Activated CD4-positive, CD25-positive, alpha-beta regulatory T cell treated with anti-CD3 and anti-CD28 coated beads, Interleukin-2, amount 50 U/mL, for 72 hours (primary cell): ENCODE measurements at regions not wholly inside any gene's neighbourhood (a gene's known extent, or its start where the extent isn't known, plus 50 kb on each side); places are given as distances from the start of the nearest gene placed in this dataset.

Experiments used
- DNase-seq: peaks from one replicate; pipeline ENCODE4 v3.0.0; 2021

DNA sequence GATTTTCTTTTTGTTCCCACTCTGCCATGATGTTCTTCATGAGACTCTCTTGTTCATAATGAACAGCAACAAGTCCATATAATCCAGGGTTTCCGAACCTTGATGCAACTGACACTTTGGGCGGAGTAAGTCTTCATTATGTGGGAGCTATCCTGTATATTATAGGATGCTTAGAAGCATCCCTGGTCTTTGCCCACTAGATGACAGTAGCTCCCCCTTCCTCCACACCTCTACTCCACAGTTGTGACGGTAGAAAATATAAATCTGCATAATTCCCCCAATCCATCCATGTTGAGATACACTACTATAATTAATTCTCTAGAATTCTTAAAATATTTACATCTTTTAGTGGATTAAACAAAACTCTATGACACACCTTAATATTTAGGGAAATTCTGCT lies 482.2 kb upstream of the CELF4 start:
- DNase-seq = no peak

DNA sequence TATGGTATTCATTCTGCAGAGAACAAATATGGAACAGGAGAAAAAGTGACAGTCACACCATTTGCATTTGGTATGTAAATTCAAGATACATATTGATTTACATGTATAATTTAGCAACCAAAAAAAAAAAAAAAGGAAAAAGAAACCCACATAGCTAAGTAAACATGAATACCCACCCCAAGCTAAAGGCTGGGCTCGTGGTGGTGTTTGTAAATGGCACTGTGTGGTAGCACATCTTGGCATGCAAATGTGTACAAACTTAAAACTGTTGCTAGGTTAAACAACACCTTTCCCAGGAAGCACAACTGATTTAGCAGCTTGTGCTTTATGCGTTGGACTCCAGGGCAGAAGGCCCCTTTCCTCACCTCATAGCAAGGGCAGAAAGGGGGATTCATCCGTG lies 481.1 kb upstream of the CELF4 start:
- DNase-seq = no peak

DNA sequence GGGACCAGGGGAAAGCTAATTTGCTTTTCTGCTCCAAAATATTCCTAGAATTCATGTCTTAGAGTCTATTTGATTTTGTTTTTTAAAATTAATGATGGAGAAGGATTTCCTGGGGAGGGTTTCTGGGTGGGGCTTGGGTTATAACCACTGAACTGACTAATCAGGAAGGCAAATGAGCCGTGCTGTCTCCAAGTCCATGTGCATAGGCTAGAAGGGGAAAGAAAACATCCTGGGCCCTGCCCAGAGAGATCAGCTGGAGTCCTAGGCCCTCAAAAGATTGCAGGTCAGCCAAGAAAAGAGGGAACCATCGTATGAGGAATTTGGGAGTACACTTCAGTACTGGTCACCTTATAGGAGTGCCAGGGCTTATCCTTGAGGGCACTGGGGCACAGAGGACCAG lies 480.2 kb upstream of the CELF4 start:
- no peak for DNase-seq

DNA sequence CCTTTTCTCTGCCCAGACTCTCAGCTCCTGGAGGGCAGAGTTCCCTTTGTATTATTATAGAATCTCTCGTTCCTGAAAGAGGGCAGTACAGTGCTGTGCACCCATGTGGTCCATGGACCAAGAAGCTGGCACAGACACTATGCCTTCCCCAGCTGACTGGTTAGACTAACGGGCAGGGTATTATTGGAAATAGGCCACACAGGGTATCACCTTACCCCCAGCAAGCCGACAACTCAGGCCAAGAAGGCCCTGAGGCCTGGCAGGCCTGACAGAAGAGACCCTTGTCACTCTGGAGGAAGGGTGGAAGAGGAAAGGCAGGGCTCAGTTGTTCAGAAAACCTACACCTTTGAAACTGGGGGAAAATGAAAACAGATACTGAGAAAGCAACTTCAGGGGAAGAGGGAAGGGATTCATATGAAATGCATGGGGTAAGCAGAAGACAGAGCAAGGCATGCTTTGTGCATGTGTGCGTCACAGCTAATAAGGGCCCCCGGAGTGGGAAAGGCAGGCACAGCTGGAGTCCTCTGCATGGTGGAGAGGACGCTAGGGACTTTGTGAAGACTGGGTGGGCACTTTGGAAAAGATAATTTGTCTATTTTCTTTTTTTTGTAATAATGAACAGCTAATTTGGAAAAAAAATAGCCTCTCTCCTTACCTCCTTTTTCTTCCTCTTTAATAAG lies 476.8 kb upstream of the CELF4 start:
- DNase-seq = no peak

DNA sequence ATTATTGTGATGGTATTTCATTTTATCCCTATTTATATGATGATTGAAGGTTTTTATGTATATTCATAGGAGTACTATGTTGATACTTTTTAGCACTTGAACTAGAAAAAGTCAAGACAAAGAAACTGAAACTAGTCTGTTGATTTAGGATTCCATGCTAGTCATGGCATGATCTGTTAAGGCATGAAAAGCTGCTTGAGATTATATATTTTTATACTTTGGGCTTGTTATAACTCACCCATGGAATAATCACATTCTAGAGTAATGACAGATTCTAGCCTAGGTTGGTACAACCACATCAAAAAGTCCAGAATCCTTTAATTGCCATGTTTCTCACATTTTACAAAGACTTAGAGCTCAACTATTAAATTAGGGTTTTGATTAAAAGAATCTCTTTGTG lies 472.6 kb upstream of the CELF4 start:
- DNase-seq = no peak

DNA sequence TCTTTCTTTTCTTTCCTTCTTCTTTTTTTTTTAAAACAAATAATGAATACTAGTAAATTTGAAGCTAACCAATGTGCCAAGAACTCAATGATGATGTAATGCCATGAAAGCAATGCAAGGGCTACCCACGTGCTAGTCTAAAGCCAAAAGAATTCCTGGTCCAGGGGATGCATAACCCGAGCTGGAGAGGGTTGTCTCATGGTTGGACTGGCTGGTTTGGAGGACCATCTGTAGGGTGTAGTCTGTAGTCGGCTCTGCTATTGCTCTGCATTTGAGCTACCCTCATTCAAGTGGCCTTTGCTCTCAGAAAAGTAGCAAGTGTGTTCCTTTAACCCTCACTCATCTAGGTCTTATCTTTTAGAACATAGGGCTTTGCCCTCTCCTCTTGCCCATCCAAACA lies 469.6 kb upstream of the CELF4 start:
- no peak for DNase-seq

DNA sequence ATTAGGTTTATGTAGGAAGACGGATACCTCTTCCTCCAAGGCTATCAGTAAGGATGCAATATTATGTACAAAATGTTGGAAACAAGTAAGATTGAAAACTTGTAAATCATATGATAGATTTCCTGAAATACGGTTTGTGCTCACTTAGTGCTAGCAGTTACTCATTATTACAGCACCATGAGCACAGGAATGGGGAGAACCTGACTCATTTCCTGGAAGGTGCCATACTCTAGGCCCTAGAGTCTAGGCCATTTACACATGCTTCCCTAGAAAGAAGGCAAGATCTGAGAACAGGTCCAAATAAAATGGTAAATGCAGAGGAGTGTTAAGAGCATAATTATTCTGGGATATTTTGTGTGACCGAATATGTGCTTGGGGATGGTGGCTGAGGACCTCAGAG lies 467.7 kb upstream of the CELF4 start:
- DNase-seq = no peak

DNA sequence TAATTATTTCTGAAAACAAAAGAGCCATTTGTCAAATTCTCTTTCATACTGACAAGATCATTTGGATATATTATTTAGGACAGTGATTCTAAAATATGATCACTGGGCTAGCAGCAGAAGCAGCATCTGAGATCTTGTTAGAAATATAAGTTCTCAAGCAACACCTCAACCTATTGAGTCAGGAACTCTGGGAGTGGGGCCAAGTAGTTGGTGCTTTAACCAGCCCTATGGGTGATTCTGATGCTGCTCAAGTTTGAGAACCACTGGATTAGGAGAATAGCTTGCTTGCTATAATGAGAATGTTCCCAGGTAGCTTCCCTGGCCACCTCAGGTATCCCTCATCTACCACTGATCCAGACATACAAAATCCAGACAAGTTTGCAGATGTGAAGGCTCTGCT lies 466.9 kb upstream of the CELF4 start:
- no peak for DNase-seq

DNA sequence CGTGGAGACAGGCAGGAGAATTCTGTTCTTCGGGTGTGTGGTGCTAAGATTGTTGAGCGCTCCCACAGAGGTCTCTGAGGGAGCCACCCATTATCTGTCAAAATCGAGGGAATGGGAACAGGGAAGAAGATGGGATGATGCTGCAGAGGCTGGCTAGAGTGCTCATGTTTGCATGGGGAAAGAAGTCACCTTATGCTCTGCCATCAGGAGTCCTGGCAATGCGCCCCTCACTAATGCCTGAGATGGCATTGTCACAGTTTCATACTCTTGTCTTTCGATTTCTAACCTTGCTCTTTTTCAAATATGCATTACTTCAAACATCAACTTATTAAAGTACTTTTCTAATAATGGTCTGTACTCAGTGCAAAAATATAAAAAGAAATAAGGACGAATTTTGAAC lies 463.3 kb upstream of the CELF4 start:
- DNase-seq = no peak

DNA sequence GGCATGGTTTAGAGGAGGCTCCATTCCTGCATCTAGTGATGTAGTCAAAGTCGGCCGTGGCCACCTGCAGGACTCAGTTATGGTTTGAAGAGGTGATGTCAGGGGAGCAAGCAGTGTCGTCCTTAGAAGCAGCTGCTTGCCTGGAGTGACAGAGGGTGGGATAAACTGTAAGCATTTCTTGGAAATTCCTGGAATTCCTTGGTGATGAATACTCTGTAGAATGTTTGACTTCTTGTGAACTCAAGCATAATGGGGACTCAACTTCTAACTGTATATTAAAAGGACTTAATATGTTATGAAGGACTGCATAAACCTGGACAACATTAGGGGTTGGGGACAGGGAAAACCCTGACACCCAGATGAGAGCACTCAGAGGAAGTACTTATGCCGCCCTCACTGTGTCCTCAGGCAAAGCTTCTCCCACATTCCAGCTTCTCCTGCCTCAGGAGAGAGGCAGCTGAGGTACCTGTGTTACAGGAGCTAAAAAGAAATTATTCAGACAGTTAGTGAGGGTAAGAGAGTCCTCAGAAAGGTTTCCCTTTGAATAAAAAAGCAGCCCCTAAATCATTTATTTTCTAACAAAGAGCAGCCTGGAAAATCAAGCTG lies 459.9 kb upstream of the CELF4 start:
- DNase-seq = no peak

DNA sequence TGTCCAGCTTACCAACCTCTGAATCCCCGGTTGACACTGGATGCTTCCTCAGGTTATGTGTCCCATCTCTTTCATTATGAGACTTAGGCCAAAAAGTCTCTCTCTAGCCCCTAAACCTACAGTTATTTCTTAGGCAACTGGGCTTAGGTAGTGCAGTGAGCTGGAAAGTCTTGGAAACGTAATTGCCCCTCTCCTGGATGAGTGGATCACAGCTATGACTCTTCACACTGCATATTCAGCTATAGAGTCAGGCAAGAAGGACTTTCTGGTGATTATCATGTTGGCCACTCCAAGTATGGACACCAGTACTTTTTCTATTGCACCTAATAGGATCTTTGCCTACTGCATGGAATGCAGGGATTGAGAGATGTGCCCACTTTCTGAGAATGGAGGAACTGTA lies 458.3 kb upstream of the CELF4 start:
- DNase-seq = no peak

DNA sequence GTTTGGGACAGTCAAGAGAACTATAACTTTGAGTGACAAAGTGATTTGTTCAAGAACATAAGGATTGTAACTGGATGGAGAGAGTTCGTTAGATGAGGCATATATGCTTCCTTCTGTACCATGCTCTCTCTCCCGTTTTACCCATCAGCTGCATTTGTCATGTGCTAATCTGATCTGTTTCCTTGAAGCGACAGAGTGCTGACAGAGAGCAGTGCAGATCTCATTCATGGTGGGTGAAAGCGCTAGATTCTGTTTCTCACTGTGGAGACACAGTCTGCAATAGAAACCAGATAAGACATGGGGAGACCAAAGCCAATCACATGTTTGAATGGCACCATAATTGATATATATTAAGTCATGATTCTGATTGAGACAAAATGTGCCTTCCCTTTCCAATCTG lies 456.6 kb upstream of the CELF4 start:
- no peak for DNase-seq

DNA sequence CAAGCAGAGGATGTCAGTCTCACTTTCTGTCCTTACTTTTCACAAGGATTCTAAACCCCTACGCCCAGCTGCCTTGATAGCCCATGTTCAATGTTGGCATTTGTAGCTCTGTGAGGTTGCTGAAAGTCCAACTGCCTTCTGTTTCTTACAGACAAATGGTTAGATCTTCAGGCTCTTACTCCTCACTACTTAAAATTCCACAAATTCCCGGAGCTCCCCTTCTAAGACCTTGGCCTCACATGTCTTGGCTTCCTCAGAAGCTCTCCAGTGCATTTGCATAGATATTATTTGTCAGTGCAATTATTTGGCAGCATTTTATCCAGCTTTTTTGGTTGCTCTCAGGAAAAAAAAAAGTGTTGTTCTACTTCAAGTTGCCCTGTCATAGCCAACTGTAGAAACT lies 453.7 kb upstream of the CELF4 start:
- DNase-seq = no peak

DNA sequence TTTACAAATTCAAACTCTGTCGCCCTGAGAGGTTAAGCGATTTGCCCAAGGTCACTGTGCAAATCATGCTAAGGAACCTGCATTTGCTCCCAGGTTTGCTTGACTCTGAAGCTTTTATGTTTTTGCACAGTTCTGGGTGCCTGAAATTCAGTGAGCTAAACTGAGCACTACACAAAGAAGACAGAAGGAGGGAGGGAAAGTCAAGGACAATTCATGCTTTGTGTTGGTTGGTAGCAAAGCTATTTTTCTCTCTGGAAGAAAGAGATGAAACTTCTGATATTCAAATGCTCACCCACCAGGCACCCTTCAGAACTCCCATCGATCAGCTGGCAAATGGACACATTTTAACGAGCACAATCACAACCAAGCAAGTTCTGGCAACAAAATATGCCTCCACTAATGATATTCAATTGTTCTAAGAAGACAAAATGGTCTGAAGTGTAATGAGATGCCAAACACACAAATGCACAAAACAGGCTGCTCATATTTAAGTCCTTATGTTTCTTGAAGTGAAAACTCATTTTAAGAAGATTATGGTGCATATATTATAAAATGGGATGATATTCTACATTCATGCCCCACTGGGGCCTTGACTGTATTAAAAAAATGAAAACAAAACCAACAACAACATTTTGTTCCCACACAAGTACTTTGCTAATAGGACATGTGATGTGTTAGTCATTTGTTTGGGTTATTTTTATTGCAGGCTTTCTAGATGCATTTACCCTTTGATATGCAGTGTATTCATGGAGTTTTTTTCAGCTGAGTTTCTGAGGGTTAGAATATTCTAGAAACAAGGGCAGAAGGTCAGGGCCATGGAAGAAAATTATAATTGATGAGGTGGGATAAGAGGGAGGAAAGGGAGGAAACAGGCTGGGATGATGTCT lies 445.6 kb upstream of the CELF4 start:
- DNase-seq = no peak

DNA sequence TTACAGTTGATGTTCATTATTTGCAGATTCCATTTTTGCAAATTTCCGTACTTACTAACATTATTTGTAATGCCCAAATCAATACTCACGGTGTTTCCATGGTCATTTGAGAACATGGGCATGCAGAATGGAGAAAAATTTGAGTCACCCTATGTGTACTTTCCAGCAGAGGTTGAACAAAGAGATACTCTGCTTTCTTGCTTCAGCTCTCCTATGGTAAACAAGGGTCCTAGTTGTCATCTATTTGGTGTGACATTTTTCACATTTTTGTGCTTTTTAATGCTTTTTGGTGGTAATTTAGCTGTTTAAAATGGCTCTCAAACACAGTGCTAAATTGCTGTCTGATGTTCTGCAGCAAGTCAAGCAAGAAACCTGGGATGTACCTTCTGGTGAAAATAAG lies 444.4 kb upstream of the CELF4 start:
- no peak for DNase-seq

DNA sequence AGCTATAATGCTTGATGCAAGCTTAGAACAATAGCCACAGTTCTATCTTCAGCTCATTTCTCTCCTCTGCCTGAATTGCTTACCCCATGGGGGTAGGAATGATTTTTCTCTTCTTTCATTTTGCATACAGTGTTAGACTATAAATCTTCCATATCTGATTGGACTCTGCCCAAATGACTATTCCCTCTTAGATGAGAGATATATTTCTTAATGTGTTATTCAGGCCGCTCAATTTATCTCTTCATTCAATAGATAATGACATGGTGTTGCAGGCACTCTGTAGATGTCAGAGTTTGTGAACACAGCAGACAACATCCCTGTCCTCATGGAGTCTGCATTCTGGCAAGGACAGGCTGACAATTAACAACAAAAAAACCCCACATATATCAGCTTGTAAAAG lies 443.7 kb upstream of the CELF4 start:
- DNase-seq = no peak

DNA sequence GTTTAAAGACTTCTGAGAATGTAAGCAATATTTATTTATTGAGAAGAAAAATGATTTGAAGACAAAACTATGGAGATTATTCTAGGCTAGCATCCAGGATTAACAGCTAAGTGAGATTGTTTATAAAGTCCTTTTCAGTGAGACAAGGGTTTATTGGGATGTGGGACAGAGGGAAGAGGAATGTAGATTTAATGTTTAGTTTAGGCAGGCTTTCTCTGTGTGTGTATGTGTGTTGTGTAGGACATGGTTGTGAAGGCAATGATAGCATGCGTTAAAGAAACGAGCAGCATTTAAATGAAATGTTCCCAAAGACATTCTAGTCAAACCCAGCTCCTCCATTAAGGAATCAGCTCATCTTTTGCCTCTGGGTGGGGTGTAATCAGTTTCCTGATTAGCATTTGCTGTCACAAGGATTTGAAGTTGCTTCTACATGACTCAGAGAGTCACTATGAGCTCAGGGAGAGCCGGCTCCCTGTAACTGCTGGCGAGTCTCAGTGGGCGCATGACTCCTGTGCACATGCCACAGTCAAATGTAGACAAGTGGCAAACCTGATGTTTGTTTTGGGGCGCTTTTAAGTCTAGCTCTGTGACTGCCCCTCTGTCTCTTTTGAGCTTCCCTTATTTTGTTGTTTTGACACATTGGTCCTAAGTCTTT lies 442.2 kb upstream of the CELF4 start:
- no peak for DNase-seq

DNA sequence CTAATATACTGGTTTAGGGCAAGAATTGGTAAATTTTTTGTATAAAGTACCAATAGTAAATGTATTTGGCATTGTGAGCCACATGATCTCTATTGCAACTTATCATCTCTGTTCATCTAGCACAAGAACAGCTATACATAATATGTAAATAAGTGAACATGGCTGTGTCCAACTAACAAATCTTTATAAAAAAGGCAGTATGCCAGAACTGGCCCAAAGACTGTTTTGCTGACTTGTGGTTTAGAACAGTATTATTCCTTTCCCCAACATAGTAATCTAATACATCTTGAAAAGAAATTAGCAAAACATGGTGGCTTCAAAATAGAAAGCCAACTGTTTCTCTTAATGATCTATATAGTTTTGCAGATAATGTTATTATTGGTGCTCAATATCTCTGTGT lies 441.4 kb upstream of the CELF4 start:
- no peak for DNase-seq

DNA sequence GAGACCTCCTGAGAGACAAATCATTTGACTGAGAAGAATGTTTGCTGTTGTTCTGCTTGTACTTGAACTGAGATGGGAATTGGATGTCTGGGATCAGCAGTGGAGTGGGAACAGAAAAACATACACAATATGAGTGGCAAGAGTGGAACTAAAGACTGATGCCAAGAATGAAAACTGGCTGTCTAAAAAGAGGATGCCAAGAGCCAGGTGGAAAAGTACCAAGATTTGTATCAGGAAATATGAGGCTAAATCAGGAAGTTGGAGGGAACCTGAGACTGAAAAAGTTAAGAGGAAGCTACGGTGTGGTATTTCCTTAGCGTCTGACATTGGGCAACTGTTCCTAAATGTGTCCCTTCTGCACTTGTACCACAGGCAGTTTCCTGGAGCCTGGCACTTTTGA lies 440.9 kb upstream of the CELF4 start:
- no peak for DNase-seq

DNA sequence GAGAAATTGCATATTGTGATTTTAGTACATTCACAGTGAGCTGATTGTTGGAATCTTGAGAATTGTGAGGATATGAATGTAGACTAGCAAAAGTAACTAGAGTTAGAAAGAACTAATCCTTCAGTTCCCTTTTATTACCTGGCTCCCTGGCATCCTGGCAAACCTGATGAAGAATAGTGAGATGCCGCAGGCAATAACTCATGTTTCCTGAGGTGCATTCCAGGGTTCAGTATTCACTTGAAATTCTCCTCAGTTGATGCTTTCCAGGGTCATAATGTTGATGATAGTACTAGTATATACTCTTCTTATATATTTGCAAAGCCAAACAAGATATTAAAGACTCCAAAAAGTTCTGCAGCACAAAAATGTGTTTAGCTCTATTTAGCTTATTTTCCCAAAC lies 432.1 kb upstream of the CELF4 start:
- DNase-seq = no peak

DNA sequence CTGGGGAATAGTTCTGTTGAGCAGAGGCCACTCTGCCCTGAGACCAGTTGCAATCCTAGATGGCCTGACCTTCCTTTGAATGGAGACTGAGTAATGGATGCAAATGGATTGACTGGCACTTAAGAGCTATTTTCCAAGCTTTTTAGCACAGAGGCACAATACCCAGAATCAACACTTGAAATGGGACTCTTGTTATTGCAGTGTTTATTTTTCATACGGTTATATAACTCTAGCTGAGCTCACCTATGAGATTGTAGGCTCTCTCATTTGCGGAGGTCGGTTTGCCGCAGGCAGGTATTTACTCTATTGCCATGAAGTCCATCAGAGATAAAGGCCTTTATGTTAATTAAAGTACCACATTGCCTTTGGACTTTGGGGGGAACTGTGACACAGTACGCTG lies 422.3 kb upstream of the CELF4 start:
- DNase-seq = no peak

DNA sequence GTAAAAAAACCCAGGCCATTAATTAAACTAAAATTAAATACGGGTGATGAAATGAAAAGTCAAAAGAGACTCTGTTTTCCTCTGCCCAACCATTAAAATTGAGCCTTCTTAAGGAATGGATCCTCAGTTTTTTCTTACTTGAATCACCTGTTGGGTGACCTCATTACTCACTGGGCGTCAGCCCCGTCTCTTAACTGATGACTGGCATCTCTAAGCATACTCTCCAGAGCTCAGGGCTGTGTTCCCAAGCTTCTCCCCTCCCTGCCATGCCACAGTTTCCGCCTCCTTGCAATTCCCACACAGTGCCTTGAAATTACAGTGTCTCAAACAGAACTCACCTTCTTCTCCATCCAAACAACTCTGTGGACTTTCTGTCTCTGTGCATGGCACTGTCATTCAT lies 421.1 kb upstream of the CELF4 start:
- no peak for DNase-seq

DNA sequence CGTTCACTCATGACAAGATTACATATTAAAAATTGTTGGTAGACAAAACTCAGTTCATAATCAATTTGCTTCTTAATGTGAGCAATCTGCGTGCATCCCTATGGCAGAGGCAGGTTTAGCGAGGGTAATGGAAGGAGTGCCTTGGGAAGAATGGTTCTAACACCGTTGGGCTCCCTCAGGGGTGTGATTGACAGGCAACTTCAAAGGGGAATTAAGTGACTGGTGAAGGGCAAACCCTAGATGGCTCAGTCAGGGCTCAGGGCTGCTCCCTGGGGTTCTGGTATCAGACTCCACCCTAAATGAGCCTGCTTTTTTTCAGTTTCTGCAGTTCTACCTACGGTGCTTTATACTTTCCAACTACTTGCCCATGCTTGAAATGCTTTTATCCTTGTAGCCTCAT lies 419.5 kb upstream of the CELF4 start:
- no peak for DNase-seq

DNA sequence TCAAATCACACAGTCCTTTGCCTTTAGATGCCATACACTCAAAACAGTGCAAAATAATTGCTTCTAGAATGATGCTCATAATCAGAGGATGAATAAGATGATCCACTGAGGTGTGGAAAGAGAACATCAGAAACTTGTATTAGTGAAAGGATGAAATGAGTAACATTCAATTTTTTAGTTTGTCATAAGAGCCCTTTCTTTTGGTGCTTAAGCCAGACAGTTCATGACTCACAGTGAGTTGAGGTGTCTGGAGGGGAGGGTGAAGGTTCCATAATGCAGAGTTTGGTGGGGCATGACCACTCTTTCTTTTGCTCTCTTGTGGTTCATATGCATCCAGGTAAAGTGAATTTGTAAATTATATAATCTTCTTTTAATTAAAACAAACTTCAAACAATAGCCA lies 415.0 kb upstream of the CELF4 start:
- no peak for DNase-seq
